Caco-2 (cell line): ENCODE measurements at regions not wholly inside any gene's neighbourhood (a gene's known extent, or its start where the extent isn't known, plus 50 kb on each side); places are given as distances from the start of the nearest gene placed in this dataset.

ENCODE experiments used
- BruUV-seq: library from RNA; stranded (reverse); fragments of 400-500 nt; replicated peaks from 2 replicates; lab custom pipeline; 2021; lab: Mats Ljungman, UMichigan
- CTCF ChIA-PET: fragments of 300-600 bp; sonication (Branson Sonifier 250); formaldehyde crosslinking; loops from one replicate; lab custom pipeline; 2022; ENCODE audit warnings: antibody characterized with exemption; lab: Charles Lee
- POLR2A ChIA-PET: fragments of 300-600 bp; sonication (Branson Sonifier 250); formaldehyde crosslinking; loops from one replicate; lab custom pipeline; 2022; ENCODE audit warnings: antibody characterized with exemption; lab: Charles Lee
- DNase-seq, 2 experiments: peaks; one replicate each; pipeline versions ENCODE4 v3.0.0 to v3.0.0-alpha.2; 2020 to 2022
- H3K27me3 ChIP-seq: replicated peaks from 2 replicates; pipeline ENCODE4 v1.6.0; 2011; ENCODE audit warnings: low read length; ENCODE audit not compliant: control insufficient read depth, insufficient read depth
- H3K36me3 ChIP-seq: 2 replicates; pipeline ENCODE4 v1.5.1; 2011; ENCODE audit warnings: low read length; ENCODE audit not compliant: control insufficient read depth, insufficient read depth
- H3K4me1 ChIP-seq: fragments of 250-450 bp; sonication (Bioruptor Pico); 2 replicates; pipeline ENCODE4 v1.5.1; 2020; ENCODE audit warnings: mild to moderate bottlenecking
- H3K4me3 ChIP-seq: 2 replicates; pipeline ENCODE4 v1.5.1; 2011; ENCODE audit warnings: low read depth, mild to moderate bottlenecking, control low read depth, low read length
- H3K9me3 ChIP-seq: fragments of 250-450 bp; sonication (Bioruptor Pico); 2 replicates; pipeline ENCODE4 v1.5.1; 2020; ENCODE audit warnings: mild to moderate bottlenecking, moderate library complexity
- H3K27ac Mint-ChIP-seq: one replicate; pipeline ENCODE4 v1.8.0; 2022; ENCODE audit warnings: mixed read lengths; ENCODE audit not compliant: unreplicated experiment
- H3K27me3 Mint-ChIP-seq: one replicate; pipeline ENCODE4 v1.8.0; 2022; ENCODE audit warnings: mixed read lengths; ENCODE audit not compliant: insufficient read depth, unreplicated experiment
- H3K36me3 Mint-ChIP-seq: one replicate; pipeline ENCODE4 v1.8.0; 2022; ENCODE audit warnings: mild to moderate bottlenecking, mixed read lengths; ENCODE audit not compliant: insufficient read depth, unreplicated experiment
- H3K4me1 Mint-ChIP-seq: one replicate; pipeline ENCODE4 v1.8.0; 2022; ENCODE audit warnings: low read depth, mixed read lengths; ENCODE audit not compliant: unreplicated experiment
- H3K4me3 Mint-ChIP-seq: one replicate; pipeline ENCODE4 v1.8.0; 2022; ENCODE audit warnings: mild to moderate bottlenecking, moderate library complexity, mixed read lengths; ENCODE audit not compliant: unreplicated experiment
- H3K9me3 Mint-ChIP-seq: one replicate; pipeline ENCODE4 v1.8.0; 2022; ENCODE audit warnings: mixed read lengths; ENCODE audit not compliant: unreplicated experiment
- CTCF ChIP-seq, 2 experiments: fragments of 200-600 bp in 1 of 2; IDR thresholded peaks; 1 replicate in 1 of 2; 2 replicates in 1 of 2; pipeline versions ENCODE4 v1.5.1 to v1.8.0; 2011 to 2022; ENCODE audit warnings: antibody characterized with exemption in 1 of 2, control low read depth in 1 of 2, inconsistent platforms in 1 of 2, low read depth in 1 of 2, low read length in 1 of 2, mild to moderate bottlenecking in 1 of 2, moderate library complexity in 1 of 2; ENCODE audit not compliant: insufficient read depth in 1 of 2, severe bottlenecking in 1 of 2, unreplicated experiment in 1 of 2
- intact Hi-C: fragments of 100-400 bp; cut with micrococcal nuclease; formaldehyde crosslinking; loops from one replicate; pipeline ENCODE4 v1.10.0; 2022; ENCODE audit not compliant: unreplicated experiment

GRCh38 chr9:91033797-91034196 is 232.2 kb downstream of the SYK start:
- intact Hi-C loops, result loop anchor here (10.0 kb wide), 2 partner anchors 119 to 161 kb away; no protein-coding TSS in a partner anchor
- H3K9me3 ChIP-seq, result no peaks in the 10 kb centered on the region
- Mint-ChIP-seq H3K4me3 (no peak overlapping the region), H3K27me3 (no peaks in the 10 kb centered on the region), H3K4me1 (peaks cover 17% of the 10 kb centered on the region), H3K27ac (no peak overlapping the region), H3K9me3 (no peaks in the 10 kb centered on the region), H3K36me3 (peaks cover 5% of the 10 kb centered on the region)
- ChIA-PET POLR2A (no interaction called here), CTCF (interaction anchor here (1.4 kb wide), 1 partner anchor 392 kb away, joined by 4 read pairs; no protein-coding TSS in a partner anchor)
- H3K4me3 ChIP-seq, result no peak overlapping the region
- peaks cover 19% of the 10 kb centered on the region for H3K4me1 ChIP-seq
- H3K36me3 ChIP-seq, result no peaks in the 10 kb centered on the region
- DNase-seq, result no peak
- no TSS peak for BruUV-seq
- no peaks in the 10 kb centered on the region for H3K27me3 ChIP-seq
- no peak for TF ChIP-seq CTCF (IDR thresholded peaks at IDR 0.05; ENCODE audit: insufficient read depth in 1 of 2, low read depth in 1 of 2, low read length in 1 of 2, severe bottlenecking in 1 of 2, unreplicated experiment in 1 of 2)

- Mint-ChIP-seq H3K4me3 (no peak overlapping the region), H3K36me3 (peaks cover 5% of the 10 kb centered on the region), H3K27me3 (no peaks in the 10 kb centered on the region), H3K9me3 (no peaks in the 10 kb centered on the region), H3K4me1 (peaks cover 17% of the 10 kb centered on the region), H3K27ac (no peak overlapping the region)
- ChIA-PET POLR2A (no interaction called here), CTCF (no interaction called here)
- BruUV-seq, result no TSS peak
- no peak overlapping the region for H3K4me3 ChIP-seq
- intact Hi-C loops, result loop anchor here (10.0 kb wide), 2 partner anchors 120 to 160 kb away; no protein-coding TSS in a partner anchor
- no peak for TF ChIP-seq CTCF (IDR thresholded peaks at IDR 0.05; ENCODE audit: insufficient read depth in 1 of 2, low read depth in 1 of 2, low read length in 1 of 2, severe bottlenecking in 1 of 2, unreplicated experiment in 1 of 2)
- peaks cover 22% of the 10 kb centered on the region for H3K4me1 ChIP-seq
- no peak for DNase-seq
- no peaks in the 10 kb centered on the region for H3K36me3 ChIP-seq
- H3K9me3 ChIP-seq, result no peaks in the 10 kb centered on the region
- H3K27me3 ChIP-seq, result no peaks in the 10 kb centered on the region
Observed at GRCh38 chr9:91034521-91034920, 232.9 kb downstream of the SYK start.

GRCh38 chr9:91034976-91035824 is 233.6 kb downstream of the SYK start:
- POLR2A ChIA-PET, result no interaction called here
- CTCF ChIA-PET, result no interaction called here
- H3K4me1 Mint-ChIP-seq, result peaks cover 17% of the 10 kb centered on the region
- BruUV-seq, result no TSS peak
- no peak for TF ChIP-seq CTCF (IDR thresholded peaks at IDR 0.05; ENCODE audit: insufficient read depth in 1 of 2, low read depth in 1 of 2, low read length in 1 of 2, severe bottlenecking in 1 of 2, unreplicated experiment in 1 of 2)
- H3K4me1 ChIP-seq, result peaks cover 22% of the 10 kb centered on the region
- DNase-seq, result no peak
- H3K9me3 ChIP-seq, result no peaks in the 10 kb centered on the region
- H3K4me3 Mint-ChIP-seq, result no peak overlapping the region
- no peak overlapping the region for H3K27ac Mint-ChIP-seq
- no peaks in the 10 kb centered on the region for H3K27me3 Mint-ChIP-seq
- H3K9me3 Mint-ChIP-seq, result no peaks in the 10 kb centered on the region
- no peak overlapping the region for H3K4me3 ChIP-seq
- H3K36me3 Mint-ChIP-seq, result peaks cover 5% of the 10 kb centered on the region
- no peaks in the 10 kb centered on the region for H3K27me3 ChIP-seq
- no peaks in the 10 kb centered on the region for H3K36me3 ChIP-seq
- intact Hi-C loops, result loop anchor here (10.0 kb wide), 2 partner anchors 120 to 160 kb away; no protein-coding TSS in a partner anchor
